Stimulated activated CD8-positive, alpha-beta memory T cell treated with anti-CD3 and anti-CD28 coated beads, Interleukin-4, amount 100 ng/mL, for 4 hours (primary cell): ENCODE measurements at regions not wholly inside any gene's neighbourhood (a gene's known extent, or its start where the extent isn't known, plus 50 kb on each side); places are given as distances from the start of the nearest gene placed in this dataset.
"Not testable (repeated sequence)": the region's sequence is repeated elsewhere in the genome, so short reads cannot be mapped to it uniquely, and the experiment has no call there.

Experiments used
- DNase-seq, 2 donors: peaks; one replicate each; pipeline ENCODE4 v3.0.0-alpha.2; 2020; ENCODE audit warnings: low read depth in 2 of 2, low spot score in 1 of 2

GRCh38 chr12:75628511-75628910 is 117.1 kb upstream of the KRR1 start:
- no peak for DNase-seq

- DNase-seq: no peak
Observed at GRCh38 chr12:75623631-75624154, 112.3 kb upstream of the KRR1 start.

GRCh38 chr12:75622492-75622891 is 111.1 kb upstream of the KRR1 start:
- no peak for DNase-seq

- not testable (repeated sequence) for DNase-seq
Observed at GRCh38 chr12:75614396-75614795, 103.0 kb upstream of the KRR1 start.

GRCh38 chr12:75613981-75614380 is 102.6 kb upstream of the KRR1 start:
- no peak for DNase-seq

GRCh38 chr12:75611041-75611440 is 99.6 kb upstream of the KRR1 start:
- DNase-seq: no peak

- no peak for DNase-seq
Observed at GRCh38 chr12:75606956-75607355, 95.5 kb upstream of the KRR1 start.

- DNase-seq: no peak
Observed at GRCh38 chr12:75606151-75606550, 94.7 kb upstream of the KRR1 start.

GRCh38 chr12:75603475-75603874 is 92.1 kb upstream of the KRR1 start:
- no peak for DNase-seq

- no peak for DNase-seq
Observed at GRCh38 chr12:75602106-75602505, 90.7 kb upstream of the KRR1 start.

- DNase-seq: no peak
Observed at GRCh38 chr12:75600146-75600545, 88.7 kb upstream of the KRR1 start.

- no peak for DNase-seq
Observed at GRCh38 chr12:75599061-75599460, 87.7 kb upstream of the KRR1 start.

- DNase-seq: no peak
Observed at GRCh38 chr12:75596406-75596805, 85.0 kb upstream of the KRR1 start.

- no peak for DNase-seq
Observed at GRCh38 chr12:75592638-75593335, 81.4 kb upstream of the KRR1 start.

- no peak for DNase-seq
Observed at GRCh38 chr12:75592086-75592485, 80.7 kb upstream of the KRR1 start.

- DNase-seq: no peak
Observed at GRCh38 chr12:75591628-75592027, 80.2 kb upstream of the KRR1 start.

GRCh38 chr12:75589801-75590200 is 78.4 kb upstream of the KRR1 start:
- no peak for DNase-seq

- DNase-seq: no peak
Observed at GRCh38 chr12:75587340-75588106, 76.1 kb upstream of the KRR1 start.

- DNase-seq: no peak
Observed at GRCh38 chr12:75585330-75585729, 73.9 kb upstream of the KRR1 start.

- no peak for DNase-seq
Observed at GRCh38 chr12:75583355-75583754, 71.9 kb upstream of the KRR1 start.

GRCh38 chr12:75581515-75581914 is 70.1 kb upstream of the KRR1 start:
- DNase-seq: no peak

- no peak for DNase-seq
Observed at GRCh38 chr12:75579552-75579951, 68.1 kb upstream of the KRR1 start.

GRCh38 chr12:75578546-75578945 is 67.1 kb upstream of the KRR1 start:
- no peak for DNase-seq
